HepG2 (cell line): ENCODE measurements at regions not wholly inside any gene's neighbourhood (a gene's known extent, or its start where the extent isn't known, plus 50 kb on each side); places are given as distances from the start of the nearest gene placed in this dataset.

Experiments
- ATM ChIP-seq: fragments of 450-650 bp; IDR thresholded peaks from 2 replicates; pipeline ENCODE4 v1.7.1; 2017; ENCODE audit warnings: mild to moderate bottlenecking, borderline replicate concordance
- SOX6 ChIP-seq, 2 experiments: fragments of 450-650 bp in 1 of 2; sonication (generic) in 1 of 2; formaldehyde crosslinking in 1 of 2; IDR thresholded peaks; 2 replicates each; pipeline versions ENCODE4 v1.4.0 to v1.6.1; 2017 to 2020; ENCODE audit warnings: antibody characterized with exemption in 1 of 2, mild to moderate bottlenecking in 1 of 2, missing genetic modification reagents in 1 of 2
- ZNF317 ChIP-seq: sonication (generic); formaldehyde crosslinking; IDR thresholded peaks from 2 replicates; pipeline ENCODE4 v1.5.0; 2020; ENCODE audit warnings: mild to moderate bottlenecking, missing genetic modification reagents
- ZNF614 ChIP-seq: IDR thresholded peaks from 2 replicates; pipeline ENCODE4 v1.6.1; 2018; ENCODE audit warnings: missing biosample characterization, missing genetic modification reagents, inconsistent platforms, borderline replicate concordance
- ZNF672 ChIP-seq: sonication (generic); formaldehyde crosslinking; IDR thresholded peaks from 2 replicates; pipeline ENCODE4 v1.8.1; 2022; ENCODE audit warnings: missing genetic modification reagents
- TF ChIP-seq, protein P1 (sequence below): sonication (generic); formaldehyde crosslinking; IDR thresholded peaks from 2 replicates; pipeline ENCODE4 v1.5.1; 2020; ENCODE audit warnings: mild to moderate bottlenecking, missing genetic modification reagents, moderate library complexity
- TF ChIP-seq, protein P2 (sequence below): sonication (generic); formaldehyde crosslinking; IDR thresholded peaks from 2 replicates; pipeline ENCODE4 v1.9.0; 2021; ENCODE audit warnings: missing genetic modification reagents, borderline replicate concordance
- TF ChIP-seq, protein P3 (sequence below): sonication (generic); formaldehyde crosslinking; IDR thresholded peaks from 2 replicates; pipeline ENCODE4 v1.8.1; 2022; ENCODE audit warnings: low read depth, mild to moderate bottlenecking, missing genetic modification reagents

DNA sequence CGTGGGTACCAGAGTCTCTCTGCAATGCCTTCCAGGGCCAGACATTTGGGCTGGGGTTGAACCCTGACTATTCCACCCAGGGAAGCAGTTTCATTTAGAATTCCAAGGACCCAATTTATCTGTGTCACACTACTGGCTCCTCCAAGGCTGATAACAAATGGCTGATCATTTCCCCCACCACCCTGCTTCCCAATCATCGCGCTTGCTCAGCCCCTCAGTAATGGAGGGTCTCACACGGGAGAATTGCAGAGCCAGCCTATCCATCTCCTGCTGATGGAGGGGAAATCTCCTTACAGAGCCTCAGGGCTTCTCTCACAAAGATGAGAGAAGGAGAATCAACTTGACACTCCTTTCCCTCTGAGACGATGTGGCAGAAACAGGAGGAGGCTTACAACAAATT lies 78.4 kb upstream of the WSCD2 start (continued):
- TF ChIP-seq, protein P1, sequence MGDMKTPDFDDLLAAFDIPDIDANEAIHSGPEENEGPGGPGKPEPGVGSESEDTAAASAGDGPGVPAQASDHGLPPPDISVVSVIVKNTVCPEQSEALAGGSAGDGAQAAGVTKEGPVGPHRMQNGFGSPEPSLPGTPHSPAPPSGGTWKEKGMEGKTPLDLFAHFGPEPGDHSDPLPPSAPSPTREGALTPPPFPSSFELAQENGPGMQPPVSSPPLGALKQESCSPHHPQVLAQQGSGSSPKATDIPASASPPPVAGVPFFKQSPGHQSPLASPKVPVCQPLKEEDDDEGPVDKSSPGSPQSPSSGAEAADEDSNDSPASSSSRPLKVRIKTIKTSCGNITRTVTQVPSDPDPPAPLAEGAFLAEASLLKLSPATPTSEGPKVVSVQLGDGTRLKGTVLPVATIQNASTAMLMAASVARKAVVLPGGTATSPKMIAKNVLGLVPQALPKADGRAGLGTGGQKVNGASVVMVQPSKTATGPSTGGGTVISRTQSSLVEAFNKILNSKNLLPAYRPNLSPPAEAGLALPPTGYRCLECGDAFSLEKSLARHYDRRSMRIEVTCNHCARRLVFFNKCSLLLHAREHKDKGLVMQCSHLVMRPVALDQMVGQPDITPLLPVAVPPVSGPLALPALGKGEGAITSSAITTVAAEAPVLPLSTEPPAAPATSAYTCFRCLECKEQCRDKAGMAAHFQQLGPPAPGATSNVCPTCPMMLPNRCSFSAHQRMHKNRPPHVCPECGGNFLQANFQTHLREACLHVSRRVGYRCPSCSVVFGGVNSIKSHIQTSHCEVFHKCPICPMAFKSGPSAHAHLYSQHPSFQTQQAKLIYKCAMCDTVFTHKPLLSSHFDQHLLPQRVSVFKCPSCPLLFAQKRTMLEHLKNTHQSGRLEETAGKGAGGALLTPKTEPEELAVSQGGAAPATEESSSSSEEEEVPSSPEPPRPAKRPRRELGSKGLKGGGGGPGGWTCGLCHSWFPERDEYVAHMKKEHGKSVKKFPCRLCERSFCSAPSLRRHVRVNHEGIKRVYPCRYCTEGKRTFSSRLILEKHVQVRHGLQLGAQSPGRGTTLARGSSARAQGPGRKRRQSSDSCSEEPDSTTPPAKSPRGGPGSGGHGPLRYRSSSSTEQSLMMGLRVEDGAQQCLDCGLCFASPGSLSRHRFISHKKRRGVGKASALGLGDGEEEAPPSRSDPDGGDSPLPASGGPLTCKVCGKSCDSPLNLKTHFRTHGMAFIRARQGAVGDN (CRISPR knock-in tag) = no peak
- TF ChIP-seq, protein P2, sequence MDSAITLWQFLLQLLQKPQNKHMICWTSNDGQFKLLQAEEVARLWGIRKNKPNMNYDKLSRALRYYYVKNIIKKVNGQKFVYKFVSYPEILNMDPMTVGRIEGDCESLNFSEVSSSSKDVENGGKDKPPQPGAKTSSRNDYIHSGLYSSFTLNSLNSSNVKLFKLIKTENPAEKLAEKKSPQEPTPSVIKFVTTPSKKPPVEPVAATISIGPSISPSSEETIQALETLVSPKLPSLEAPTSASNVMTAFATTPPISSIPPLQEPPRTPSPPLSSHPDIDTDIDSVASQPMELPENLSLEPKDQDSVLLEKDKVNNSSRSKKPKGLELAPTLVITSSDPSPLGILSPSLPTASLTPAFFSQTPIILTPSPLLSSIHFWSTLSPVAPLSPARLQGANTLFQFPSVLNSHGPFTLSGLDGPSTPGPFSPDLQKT (CRISPR knock-in tag) = no peak
- TF ChIP-seq SOX6 (IDR thresholded peaks at IDR 0.05) = no peak
- TF ChIP-seq SOX6 (CRISPR knock-in tag; IDR thresholded peaks at IDR 0.05) = no peak
- no peak for TF ChIP-seq ATM
- TF ChIP-seq ZNF317 = no peak
- TF ChIP-seq ZNF672 (CRISPR knock-in tag) = no peak
- TF ChIP-seq, protein P3, sequence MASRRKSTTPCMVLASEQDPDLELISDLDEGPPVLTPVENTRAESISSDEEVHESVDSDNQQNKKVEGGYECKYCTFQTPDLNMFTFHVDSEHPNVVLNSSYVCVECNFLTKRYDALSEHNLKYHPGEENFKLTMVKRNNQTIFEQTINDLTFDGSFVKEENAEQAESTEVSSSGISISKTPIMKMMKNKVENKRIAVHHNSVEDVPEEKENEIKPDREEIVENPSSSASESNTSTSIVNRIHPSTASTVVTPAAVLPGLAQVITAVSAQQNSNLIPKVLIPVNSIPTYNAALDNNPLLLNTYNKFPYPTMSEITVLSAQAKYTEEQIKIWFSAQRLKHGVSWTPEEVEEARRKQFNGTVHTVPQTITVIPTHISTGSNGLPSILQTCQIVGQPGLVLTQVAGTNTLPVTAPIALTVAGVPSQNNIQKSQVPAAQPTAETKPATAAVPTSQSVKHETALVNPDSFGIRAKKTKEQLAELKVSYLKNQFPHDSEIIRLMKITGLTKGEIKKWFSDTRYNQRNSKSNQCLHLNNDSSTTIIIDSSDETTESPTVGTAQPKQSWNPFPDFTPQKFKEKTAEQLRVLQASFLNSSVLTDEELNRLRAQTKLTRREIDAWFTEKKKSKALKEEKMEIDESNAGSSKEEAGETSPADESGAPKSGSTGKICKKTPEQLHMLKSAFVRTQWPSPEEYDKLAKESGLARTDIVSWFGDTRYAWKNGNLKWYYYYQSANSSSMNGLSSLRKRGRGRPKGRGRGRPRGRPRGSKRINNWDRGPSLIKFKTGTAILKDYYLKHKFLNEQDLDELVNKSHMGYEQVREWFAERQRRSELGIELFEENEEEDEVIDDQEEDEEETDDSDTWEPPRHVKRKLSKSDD = no peak
- no peak for TF ChIP-seq ZNF614 (CRISPR knock-in tag)
